Heart right ventricle (tissue), 16 donors: ENCODE measurements at regions not wholly inside any gene's neighbourhood (a gene's known extent, or its start where the extent isn't known, plus 50 kb on each side); places are given as distances from the start of the nearest gene placed in this dataset.

Experiments used
- ATAC-seq, 8 donors: fragments of 200-7000 bp; cut with Tn5 transposase; one replicate each; pipeline ENCODE4 v1.9.1; 2020; ENCODE audit warnings: mild to moderate bottlenecking in 8 of 8, moderate library complexity in 8 of 8, moderate number of reproducible peaks in 1 of 8
- DNase-seq, 2 donors: peaks; one replicate each; pipeline ENCODE4 v3.0.0-alpha.2; 2020
- H3K27ac ChIP-seq, 10 donors: fragments of 200-600 bp; sonication (generic) in 2 of 10; one replicate each; pipeline versions ENCODE4 v1.5.0 to v1.8.0; 2020 to 2022; ENCODE audit warnings: mild to moderate bottlenecking in 3 of 10
- H3K27me3 ChIP-seq, 7 donors: fragments of 200-600 bp; one replicate each; pipeline ENCODE4 v1.8.0; 2021 to 2022; ENCODE audit warnings: mild to moderate bottlenecking in 2 of 7
- H3K36me3 ChIP-seq, 9 donors: fragments of 200-600 bp; sonication (generic) in 1 of 9; one replicate each; pipeline versions ENCODE4 v1.5.0 to v1.8.0; 2020 to 2022; ENCODE audit warnings: mild to moderate bottlenecking in 2 of 9
- H3K4me1 ChIP-seq, 9 donors: fragments of 200-600 bp; sonication (generic) in 1 of 9; one replicate each; pipeline versions ENCODE4 v1.5.0 to v1.8.0; 2020 to 2022; ENCODE audit warnings: mild to moderate bottlenecking in 4 of 9
- H3K4me3 ChIP-seq, 10 donors: fragments of 200-600 bp; sonication (generic) in 2 of 10; one replicate each; pipeline versions ENCODE4 v1.5.0 to v1.8.0; 2020 to 2022; ENCODE audit warnings: mild to moderate bottlenecking in 7 of 10, moderate library complexity in 2 of 10
- H3K9me3 ChIP-seq, 11 donors: fragments of 200-600 bp in 10 of 11; sonication (generic) in 2 of 11; one replicate each; pipeline versions ENCODE4 v1.5.0 to v1.8.0; 2013 to 2022; ENCODE audit warnings: mild to moderate bottlenecking in 2 of 11, control low read depth in 1 of 11, moderate library complexity in 1 of 11
- WGBS, 2 donors: extraction: QIAGEN DNeasy Blood & Tissue Kit; methylation state at CpG; one replicate each; pipeline ENCODE4 v1.1.7; 2013; ENCODE audit warnings: inconsistent platforms in 1 of 2; 5-methylcytosine and 5-hydroxymethylcytosine counted together
- intact Hi-C, 10 donors: fragments of 100-400 bp; cut with DNase I; formaldehyde crosslinking; loops; one replicate each; pipeline versions ENCODE4 v1.11.1 to v1.14.2; 2022
- TF ChIP-seq, protein P1 (sequence below), 9 donors: fragments of 200-600 bp; sonication (generic) in 2 of 9; IDR thresholded peaks; one replicate each; pipeline versions ENCODE4 v1.5.0 to v1.8.0; 2021 to 2022; ENCODE audit warnings: antibody characterized with exemption in 9 of 9, mild to moderate bottlenecking in 5 of 9, moderate library complexity in 1 of 9
- donor health status: Arrhythmogenic right ventricular cardiomyopathy.
- donor health status: ischemic (EF 13 %, LVEDD 7.1; RV severe dilation, severe dysfunction).
- donor health status: healthy with polysubstance abuse.
- donor health status: DM: no; HTN: yes; CAD: no.
- donor health status: DM: no; HTN: no; CAD: no.
- donor health status: ischemic (EF 25% LVEDD 6.9; RV normal size, moderate dysfunction).
- donor health status: ischemic (EF 25% LVEDD 5.7; RV mildly dilated, moderate dysfunction).
- donor health status: healthy.
- donor health status: DM: yes; HTN: yes; CAD: no.
- donor health status: Ischemic cardiomyopathy.
- donor health status: ischemic (EF 35%, LVEDD 5.7; RV mildly dilated, moderate dysfunction).
- donor health status: nonischemic (EF 11% LVEDD 7.7; RV severe dilation, severe dysfunction).
- donor health status: DM: yes; HTN: yes; CAD: no.
- donor health status: PGD.
- donor health status: ischemic (EF 29% LVEDD 5.4; RV normal size, mild dysfunction).
- donor health status: nonischemic (EF 23%, LVEDD 6.1; RV moderate dilation, normal function).

DNA sequence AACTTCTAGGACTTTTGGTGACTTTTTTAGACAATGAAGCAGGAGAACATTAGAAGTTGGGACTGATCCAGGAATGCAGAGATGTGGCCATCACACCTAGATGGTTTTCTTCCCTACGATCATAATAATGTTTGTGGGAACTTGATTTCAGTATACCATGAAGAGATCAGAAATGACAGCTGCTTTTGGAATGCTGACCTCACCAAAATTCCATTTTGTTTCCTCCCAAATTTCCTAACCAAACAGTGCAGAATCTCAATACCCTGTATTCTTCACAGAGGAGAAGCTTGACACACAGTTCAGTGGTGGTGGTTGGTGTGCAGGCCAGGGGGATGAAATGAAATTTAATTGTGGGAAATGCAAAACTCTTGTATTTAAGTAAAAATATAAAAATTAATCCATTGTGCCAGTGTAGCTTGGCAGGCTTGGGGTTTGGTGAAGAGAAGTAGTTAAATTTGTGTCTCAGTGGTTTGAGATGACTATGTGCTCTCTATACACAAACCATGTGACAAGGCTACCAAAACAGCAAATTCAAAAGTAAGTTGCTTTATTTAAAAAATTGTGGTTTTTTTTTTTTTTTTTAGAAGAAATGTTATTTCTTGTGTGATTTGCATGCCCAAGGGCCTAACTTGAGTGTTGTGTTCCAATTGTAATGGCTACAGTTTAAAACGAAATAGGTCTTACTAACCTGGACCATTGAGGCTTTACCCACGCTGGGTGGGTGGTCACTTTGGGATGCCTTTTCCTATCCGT, 252.4 kb downstream of the LPIN1 start:
- no peak overlapping the region for H3K4me3 ChIP-seq
- no peaks in the 10 kb centered on the region for H3K27me3 ChIP-seq
- TF ChIP-seq, protein P1, sequence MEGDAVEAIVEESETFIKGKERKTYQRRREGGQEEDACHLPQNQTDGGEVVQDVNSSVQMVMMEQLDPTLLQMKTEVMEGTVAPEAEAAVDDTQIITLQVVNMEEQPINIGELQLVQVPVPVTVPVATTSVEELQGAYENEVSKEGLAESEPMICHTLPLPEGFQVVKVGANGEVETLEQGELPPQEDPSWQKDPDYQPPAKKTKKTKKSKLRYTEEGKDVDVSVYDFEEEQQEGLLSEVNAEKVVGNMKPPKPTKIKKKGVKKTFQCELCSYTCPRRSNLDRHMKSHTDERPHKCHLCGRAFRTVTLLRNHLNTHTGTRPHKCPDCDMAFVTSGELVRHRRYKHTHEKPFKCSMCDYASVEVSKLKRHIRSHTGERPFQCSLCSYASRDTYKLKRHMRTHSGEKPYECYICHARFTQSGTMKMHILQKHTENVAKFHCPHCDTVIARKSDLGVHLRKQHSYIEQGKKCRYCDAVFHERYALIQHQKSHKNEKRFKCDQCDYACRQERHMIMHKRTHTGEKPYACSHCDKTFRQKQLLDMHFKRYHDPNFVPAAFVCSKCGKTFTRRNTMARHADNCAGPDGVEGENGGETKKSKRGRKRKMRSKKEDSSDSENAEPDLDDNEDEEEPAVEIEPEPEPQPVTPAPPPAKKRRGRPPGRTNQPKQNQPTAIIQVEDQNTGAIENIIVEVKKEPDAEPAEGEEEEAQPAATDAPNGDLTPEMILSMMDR (IDR thresholded peaks at IDR 0.05): no peak
- H3K9me3 ChIP-seq: peaks cover 0 to 14% (median 0%) of the 10 kb centered on the region in 11 donors
- H3K4me1 ChIP-seq: no peaks in the 10 kb centered on the region
- intact Hi-C loops: no loop called here
- H3K27ac ChIP-seq: no peak overlapping the region
- ATAC-seq: no peak
- 92 to 95% methylated on average over 4 of the region's 4 CpGs for WGBS, 2 donors
- DNase-seq: no peak
- no peaks in the 10 kb centered on the region for H3K36me3 ChIP-seq

DNA sequence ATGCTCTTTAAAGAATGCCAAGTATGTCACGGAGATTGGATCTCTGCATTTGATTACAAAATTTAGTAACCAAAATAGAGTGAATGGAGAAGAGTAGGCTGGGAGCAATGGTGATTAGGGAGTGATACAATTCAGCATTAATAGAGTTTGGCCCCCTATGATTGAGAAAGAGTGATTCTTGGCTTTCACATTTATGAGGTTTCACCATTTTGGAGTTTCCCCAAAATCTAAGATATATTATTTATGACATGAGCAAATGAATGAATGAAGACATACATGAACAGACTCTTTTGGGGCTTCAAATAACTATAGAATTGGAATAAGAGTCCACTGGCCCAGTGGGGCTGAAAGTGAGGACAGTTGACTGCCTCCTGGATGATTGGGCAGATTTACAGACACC, 255.2 kb downstream of the LPIN1 start:
- whole genome bisulfite sequencing, 2 donors: 94 to 99% methylated on average over 1 of the region's 1 CpG
- DNase-seq (no peak), ATAC-seq (no peak)
- Histone ChIP-seq H3K4me1 (peaks cover 0 to 15% (median 4%) of the 10 kb centered on the region in 9 donors), H3K27me3 (no peaks in the 10 kb centered on the region), H3K27ac (no peak overlapping the region), H3K36me3 (no peaks in the 10 kb centered on the region), H3K9me3 (peaks cover 0 to 3% (median 0%) of the 10 kb centered on the region in 11 donors), H3K4me3 (no peak overlapping the region)
- intact Hi-C loops: no loop called here
- TF ChIP-seq, protein P1 (IDR thresholded peaks at IDR 0.05): no peak

DNA sequence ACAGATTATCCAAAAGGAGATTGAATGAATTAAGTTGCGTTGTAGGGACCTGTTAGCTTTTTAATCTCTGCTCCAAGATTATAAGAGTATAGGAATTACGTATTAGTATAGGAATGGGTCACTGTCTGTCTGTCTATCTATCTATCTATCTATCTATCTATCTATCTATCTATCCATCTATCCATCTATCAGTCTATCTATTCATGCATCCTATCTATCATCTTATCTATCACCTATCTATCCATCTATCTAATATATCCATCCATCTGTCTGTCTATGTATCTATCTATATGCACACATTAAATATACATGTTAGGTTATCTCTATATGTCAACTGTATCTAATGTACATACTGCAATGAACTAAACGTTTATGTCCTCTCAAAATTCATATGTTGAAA, 255.8 kb downstream of the LPIN1 start:
- intact Hi-C loops: no loop called here
- no peak for ATAC-seq

DNA sequence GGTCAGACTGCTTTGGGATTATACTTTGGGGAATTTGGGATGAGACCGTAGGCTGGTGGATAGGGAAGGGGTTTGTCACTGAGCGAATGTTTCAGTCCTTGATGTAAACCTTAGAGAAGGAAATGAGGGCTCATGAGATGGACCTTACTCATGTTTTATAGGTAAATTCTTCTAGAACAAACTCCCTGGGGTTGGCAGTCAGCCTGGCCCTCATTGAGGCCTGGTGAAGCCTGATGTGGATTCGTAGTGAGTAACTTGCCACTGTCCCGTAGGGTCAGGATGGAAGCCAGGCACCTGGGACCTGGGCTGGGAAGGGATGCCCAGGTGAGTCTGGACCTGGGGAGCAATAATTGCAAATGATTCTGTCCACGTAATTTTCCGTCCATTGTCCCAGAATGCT, 258.3 kb downstream of the LPIN1 start:
- 97 to 98% methylated on average over 6 of the region's 6 CpGs for WGBS, 2 donors
- DNase-seq (no peak), ATAC-seq (no peak)
- H3K36me3 ChIP-seq: no peaks in the 10 kb centered on the region
- intact Hi-C loops: no loop called here
- no peaks in the 10 kb centered on the region for H3K27me3 ChIP-seq
- TF ChIP-seq, protein P1 (IDR thresholded peaks at IDR 0.05): no peak
- no peak overlapping the region for H3K27ac ChIP-seq
- H3K4me1 ChIP-seq: peaks cover 0 to 20% (median 4%) of the 10 kb centered on the region in 9 donors
- H3K4me3 ChIP-seq: no peak overlapping the region
- peaks cover 0 to 3% (median 0%) of the 10 kb centered on the region in 11 donors for H3K9me3 ChIP-seq

More for the DNA sequence above, 255.8 kb downstream of the LPIN1 start:
- H3K27me3 ChIP-seq: no peaks in the 10 kb centered on the region
- no peaks in the 10 kb centered on the region for H3K36me3 ChIP-seq
- H3K4me3 ChIP-seq: no peak overlapping the region
- WGBS, 2 donors: 65 to 79% methylated on average over 3 of the region's 3 CpGs
- H3K27ac ChIP-seq: no peak overlapping the region
- peaks cover 0 to 16% (median 4%) of the 10 kb centered on the region in 9 donors for H3K4me1 ChIP-seq
- no peak for DNase-seq
- H3K9me3 ChIP-seq: peaks cover 0 to 3% (median 0%) of the 10 kb centered on the region in 11 donors
- TF ChIP-seq, protein P1 (IDR thresholded peaks at IDR 0.05): no peak
